Natural killer cell treated with Interleukin-12 subunit alpha and Interleukin-12 subunit beta and Interleukin-15 and Interleukin-18, amount 100 ng/mL, for 72 hours (primary cell): ENCODE measurements at regions not wholly inside any gene's neighbourhood (a gene's known extent, or its start where the extent isn't known, plus 50 kb on each side); places are given as distances from the start of the nearest gene placed in this dataset.
"Not testable (repeated sequence)": the region's sequence is repeated elsewhere in the genome, so short reads cannot be mapped to it uniquely, and the experiment has no call there.

ENCODE experiments used
- ATAC-seq, 2 donors: fragments of 150-1000 bp; cut with Tn5 transposase in 1 of 2; sonication (Bioruptor Pico), chemical (Tn5 transposase) in 1 of 2; 2 replicates each; pipeline ENCODE4 v1.10.0; 2021
- DNase-seq: peaks from one replicate; pipeline ENCODE4 v3.0.0; 2022; ENCODE audit warnings: low spot score
- H3K27ac Mint-ChIP-seq, 2 donors: 1 replicate in 1 of 2; 2 replicates in 1 of 2; pipeline ENCODE4 v1.8.0; 2022; ENCODE audit warnings: mixed read lengths in 2 of 2, mild to moderate bottlenecking in 1 of 2, moderate library complexity in 1 of 2
- H3K27me3 Mint-ChIP-seq, 2 donors: 1 replicate in 1 of 2; 2 replicates in 1 of 2; pipeline ENCODE4 v1.8.0; 2022; ENCODE audit warnings: mixed read lengths in 2 of 2
- H3K36me3 Mint-ChIP-seq: one replicate; pipeline ENCODE4 v1.8.0; 2022; ENCODE audit warnings: mixed read lengths
- H3K4me1 Mint-ChIP-seq, 2 donors: 1 replicate in 1 of 2; 2 replicates in 1 of 2; pipeline ENCODE4 v1.8.0; 2022; ENCODE audit warnings: low read depth in 2 of 2, mixed read lengths in 2 of 2, mild to moderate bottlenecking in 1 of 2
- H3K4me3 Mint-ChIP-seq: one replicate; pipeline ENCODE4 v1.8.0; 2022; ENCODE audit warnings: mixed read lengths
- H3K9me3 Mint-ChIP-seq: 2 replicates; pipeline ENCODE4 v1.8.0; 2022; ENCODE audit warnings: mixed read lengths

- H3K27ac Mint-ChIP-seq: no peak overlapping the region
- H3K27me3 Mint-ChIP-seq: peaks cover 36 to 47% of the 10 kb centered on the region in 2 donors
- DNase-seq: no peak
- peak overlapping the region; percentile 75 for H3K4me3 Mint-ChIP-seq
- H3K4me1 Mint-ChIP-seq: peaks cover 7 to 16% of the 10 kb centered on the region in 2 donors
- H3K36me3 Mint-ChIP-seq: no peaks in the 10 kb centered on the region
- no peaks in the 10 kb centered on the region for H3K9me3 Mint-ChIP-seq
- peak in 1 of 2 donors; percentile 44 for ATAC-seq
Observed at GRCh38 chrX:125205133-125205917, 114.3 kb upstream of the TEX13C start.

GRCh38 chrX:125205918-125206665 is 113.6 kb upstream of the TEX13C start:
- Mint-ChIP-seq H3K4me3 (peak overlapping the region; percentile 75), H3K4me1 (peaks cover 7 to 16% of the 10 kb centered on the region in 2 donors), H3K36me3 (no peaks in the 10 kb centered on the region), H3K27ac (no peak overlapping the region), H3K27me3 (peaks cover 36 to 47% of the 10 kb centered on the region in 2 donors), H3K9me3 (no peaks in the 10 kb centered on the region)
- DNase-seq (no peak), ATAC-seq (no peak)

- Mint-ChIP-seq H3K9me3 (no peaks in the 10 kb centered on the region), H3K4me1 (peaks cover 4 to 6% of the 10 kb centered on the region in 2 donors), H3K27me3 (peaks cover 20 to 21% of the 10 kb centered on the region in 2 donors), H3K36me3 (no peaks in the 10 kb centered on the region), H3K4me3 (no peak overlapping the region), H3K27ac (no peak overlapping the region)
- ATAC-seq (no peak), DNase-seq (no peak)
Observed at GRCh38 chrX:125210146-125210545, 109.5 kb upstream of the TEX13C start.

DNA sequence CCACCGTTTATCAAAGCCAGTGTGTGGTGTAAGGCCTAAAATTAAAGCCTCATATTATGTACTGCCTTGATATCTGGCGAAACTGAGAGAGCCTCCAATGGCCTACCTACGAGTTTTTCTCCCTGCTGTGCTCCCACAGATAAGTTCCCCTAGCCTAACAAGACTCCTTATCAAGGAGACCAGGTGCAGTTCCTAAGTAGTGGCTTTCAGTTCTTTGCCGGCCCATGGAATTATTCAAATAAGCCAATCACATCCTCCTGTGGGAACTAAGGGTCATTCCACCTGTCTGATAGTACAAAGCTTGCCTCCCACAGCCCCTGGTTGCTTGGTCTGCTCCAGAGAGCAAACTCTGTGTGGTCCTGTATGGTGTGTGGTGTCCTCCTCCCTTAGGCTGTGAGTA is 99.8 kb upstream of the TEX13C start:
- Mint-ChIP-seq H3K27ac (no peak overlapping the region), H3K4me1 (no peaks in the 10 kb centered on the region), H3K36me3 (no peaks in the 10 kb centered on the region), H3K27me3 (peaks cover 4 to 7% of the 10 kb centered on the region in 2 donors), H3K4me3 (no peak overlapping the region), H3K9me3 (no peaks in the 10 kb centered on the region)
- DNase-seq: no peak
- no peak for ATAC-seq

- no peaks in the 10 kb centered on the region for H3K9me3 Mint-ChIP-seq
- H3K4me3 Mint-ChIP-seq: no peak overlapping the region
- no peak for DNase-seq
- H3K27ac Mint-ChIP-seq: no peak overlapping the region
- no peaks in the 10 kb centered on the region for H3K27me3 Mint-ChIP-seq
- H3K36me3 Mint-ChIP-seq: no peaks in the 10 kb centered on the region
- no peak for ATAC-seq
- no peaks in the 10 kb centered on the region for H3K4me1 Mint-ChIP-seq
Observed at GRCh38 chrX:125236955-125237354, 82.7 kb upstream of the TEX13C start.

GRCh38 chrX:125248931-125249330 is 70.7 kb upstream of the TEX13C start:
- Mint-ChIP-seq H3K36me3 (no peaks in the 10 kb centered on the region), H3K4me3 (no peak overlapping the region), H3K27ac (no peak overlapping the region), H3K27me3 (peaks cover 3 to 7% of the 10 kb centered on the region in 2 donors), H3K9me3 (no peaks in the 10 kb centered on the region), H3K4me1 (no peaks in the 10 kb centered on the region)
- DNase-seq (no peak), ATAC-seq (no peak)

GRCh38 chrX:125255759-125256158 is 63.9 kb upstream of the TEX13C start:
- not testable (repeated sequence) for H3K4me1 Mint-ChIP-seq, H3K4me3 Mint-ChIP-seq, H3K27ac Mint-ChIP-seq, H3K9me3 Mint-ChIP-seq, DNase-seq, ATAC-seq, H3K36me3 Mint-ChIP-seq, H3K27me3 Mint-ChIP-seq

GRCh38 chrX:125262836-125263235 is 56.8 kb upstream of the TEX13C start:
- H3K9me3 Mint-ChIP-seq: peaks cover 2% of the 10 kb centered on the region
- no peaks in the 10 kb centered on the region for H3K27me3 Mint-ChIP-seq
- H3K4me3 Mint-ChIP-seq: no peak overlapping the region
- no peak for ATAC-seq
- no peaks in the 10 kb centered on the region for H3K36me3 Mint-ChIP-seq
- no peak overlapping the region for H3K27ac Mint-ChIP-seq
- DNase-seq: no peak
- no peaks in the 10 kb centered on the region for H3K4me1 Mint-ChIP-seq

DNA sequence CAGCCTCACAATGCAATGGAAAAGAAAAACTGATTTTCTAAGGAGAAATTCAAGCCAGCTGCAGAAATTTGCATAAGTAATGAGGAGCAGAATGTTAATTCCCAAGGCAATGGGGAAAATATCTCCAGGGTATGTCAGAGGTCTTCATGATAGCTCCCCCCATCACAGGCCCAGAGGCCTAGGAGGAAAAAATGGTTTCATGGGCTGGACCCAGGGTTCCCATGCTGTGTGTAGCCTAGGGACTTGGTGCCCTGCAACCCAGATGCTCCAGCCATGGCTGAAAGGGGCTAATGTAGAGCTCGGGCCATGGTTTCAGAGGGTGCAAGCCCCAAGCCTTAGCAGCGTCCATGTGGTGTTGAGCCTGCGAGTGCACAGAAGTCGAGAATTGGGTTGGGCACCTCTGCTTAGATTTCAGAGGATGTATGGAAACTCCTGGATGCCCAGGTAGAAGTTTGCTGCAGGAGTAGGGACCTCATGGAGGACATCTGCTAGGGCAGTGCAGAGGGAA is 53.5 kb upstream of the TEX13C start:
- no peak for ATAC-seq
- H3K4me1 Mint-ChIP-seq: no peaks in the 10 kb centered on the region
- H3K4me3 Mint-ChIP-seq: no peak overlapping the region
- no peak overlapping the region for H3K27ac Mint-ChIP-seq
- no peaks in the 10 kb centered on the region for H3K27me3 Mint-ChIP-seq
- DNase-seq: no peak
- no peaks in the 10 kb centered on the region for H3K36me3 Mint-ChIP-seq
- peaks cover 2% of the 10 kb centered on the region for H3K9me3 Mint-ChIP-seq
